HFFc6 (cell line): ENCODE measurements at regions not wholly inside any gene's neighbourhood (a gene's known extent, or its start where the extent isn't known, plus 50 kb on each side); places are given as distances from the start of the nearest gene placed in this dataset.

Source experiments
- DNase-seq: peaks from one replicate; pipeline ENCODE4 v3.0.0-alpha.2; 2018
- H3K27ac Mint-ChIP-seq: 2 replicates; pipeline ENCODE4 v1.8.0; 2020; ENCODE audit warnings: mild to moderate bottlenecking, mixed read lengths
- H3K27me3 Mint-ChIP-seq: 2 replicates; pipeline ENCODE4 v1.8.0; 2021; ENCODE audit warnings: mild to moderate bottlenecking, moderate library complexity, mixed read lengths; ENCODE audit not compliant: insufficient read depth
- H3K36me3 Mint-ChIP-seq: 2 replicates; pipeline ENCODE4 v1.8.0; 2021; ENCODE audit warnings: low read depth, mixed read lengths
- H3K4me1 Mint-ChIP-seq: 2 replicates; pipeline ENCODE4 v1.8.0; 2020; ENCODE audit warnings: low read depth, mixed read lengths
- H3K4me3 Mint-ChIP-seq: 2 replicates; pipeline ENCODE4 v1.8.0; 2020; ENCODE audit warnings: mild to moderate bottlenecking, moderate library complexity, mixed read lengths
- H3K9me3 Mint-ChIP-seq: 2 replicates; pipeline ENCODE4 v1.8.0; 2020; ENCODE audit warnings: mild to moderate bottlenecking, mixed read lengths
- TF ChIP-seq, protein P1 (sequence below): fragments of 200-600 bp; sonication (generic); IDR thresholded peaks from 2 replicates; pipeline ENCODE4 v1.5.0; 2021; ENCODE audit warnings: antibody characterized with exemption, mild to moderate bottlenecking

- TF ChIP-seq, protein P1, sequence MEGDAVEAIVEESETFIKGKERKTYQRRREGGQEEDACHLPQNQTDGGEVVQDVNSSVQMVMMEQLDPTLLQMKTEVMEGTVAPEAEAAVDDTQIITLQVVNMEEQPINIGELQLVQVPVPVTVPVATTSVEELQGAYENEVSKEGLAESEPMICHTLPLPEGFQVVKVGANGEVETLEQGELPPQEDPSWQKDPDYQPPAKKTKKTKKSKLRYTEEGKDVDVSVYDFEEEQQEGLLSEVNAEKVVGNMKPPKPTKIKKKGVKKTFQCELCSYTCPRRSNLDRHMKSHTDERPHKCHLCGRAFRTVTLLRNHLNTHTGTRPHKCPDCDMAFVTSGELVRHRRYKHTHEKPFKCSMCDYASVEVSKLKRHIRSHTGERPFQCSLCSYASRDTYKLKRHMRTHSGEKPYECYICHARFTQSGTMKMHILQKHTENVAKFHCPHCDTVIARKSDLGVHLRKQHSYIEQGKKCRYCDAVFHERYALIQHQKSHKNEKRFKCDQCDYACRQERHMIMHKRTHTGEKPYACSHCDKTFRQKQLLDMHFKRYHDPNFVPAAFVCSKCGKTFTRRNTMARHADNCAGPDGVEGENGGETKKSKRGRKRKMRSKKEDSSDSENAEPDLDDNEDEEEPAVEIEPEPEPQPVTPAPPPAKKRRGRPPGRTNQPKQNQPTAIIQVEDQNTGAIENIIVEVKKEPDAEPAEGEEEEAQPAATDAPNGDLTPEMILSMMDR = no peak
- no peak for DNase-seq
- peaks cover 3% of the 10 kb centered on the region for H3K27me3 Mint-ChIP-seq
- H3K27ac Mint-ChIP-seq = no peak overlapping the region
- H3K36me3 Mint-ChIP-seq = no peaks in the 10 kb centered on the region
- H3K9me3 Mint-ChIP-seq = no peaks in the 10 kb centered on the region
- H3K4me3 Mint-ChIP-seq = no peak overlapping the region
- H3K4me1 Mint-ChIP-seq = no peaks in the 10 kb centered on the region
Observed at GRCh38 chr2:204199357-204199756, 262.8 kb downstream of the ICOS start.

DNA sequence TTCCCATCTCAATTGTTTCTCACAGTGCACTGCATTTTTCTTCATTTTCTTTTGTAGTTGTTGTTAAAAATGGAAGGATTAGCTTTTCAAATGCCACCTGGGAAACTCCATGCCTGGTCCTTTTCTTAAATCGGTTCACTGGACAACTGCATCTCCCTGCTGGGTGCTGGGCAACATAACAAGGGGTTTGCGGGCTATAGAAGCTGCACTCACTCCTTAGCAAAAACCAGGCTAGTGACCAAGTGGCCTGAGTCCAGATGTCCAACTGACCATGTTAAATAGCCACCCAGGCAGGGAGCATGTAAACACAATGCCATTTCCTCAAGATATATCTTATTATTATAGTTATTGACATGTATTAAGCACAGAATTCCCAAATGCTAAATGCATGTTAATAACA, 264.9 kb downstream of the ICOS start:
- no peaks in the 10 kb centered on the region for H3K4me1 Mint-ChIP-seq
- H3K9me3 Mint-ChIP-seq = no peaks in the 10 kb centered on the region
- no peak for DNase-seq
- TF ChIP-seq, protein P1 = no peak
- no peaks in the 10 kb centered on the region for H3K36me3 Mint-ChIP-seq
- no peak overlapping the region for H3K4me3 Mint-ChIP-seq
- no peak overlapping the region for H3K27ac Mint-ChIP-seq
- H3K27me3 Mint-ChIP-seq = peaks cover 5% of the 10 kb centered on the region

DNA sequence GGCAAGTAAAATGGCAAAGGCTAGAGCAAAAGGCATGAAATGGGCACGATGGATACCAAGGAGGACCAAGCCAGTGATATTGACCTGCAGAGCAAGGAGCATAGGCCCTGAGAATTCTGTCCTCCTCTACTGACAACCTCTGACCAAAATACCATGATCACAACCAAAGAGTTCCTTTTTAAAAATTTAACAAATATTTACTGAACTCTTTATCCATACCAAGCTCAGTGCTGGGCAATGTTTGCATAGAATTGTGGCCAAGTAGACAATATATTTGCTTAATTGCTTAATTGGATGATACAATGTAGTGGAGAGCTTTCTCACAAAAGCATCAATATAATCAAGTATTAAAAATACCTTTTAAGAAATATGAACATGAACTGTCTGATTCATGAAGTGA, 265.7 kb downstream of the ICOS start:
- TF ChIP-seq, protein P1 = no peak
- H3K9me3 Mint-ChIP-seq = no peaks in the 10 kb centered on the region
- H3K4me1 Mint-ChIP-seq = no peaks in the 10 kb centered on the region
- no peak overlapping the region for H3K27ac Mint-ChIP-seq
- H3K27me3 Mint-ChIP-seq = peaks cover 5% of the 10 kb centered on the region
- no peak overlapping the region for H3K4me3 Mint-ChIP-seq
- H3K36me3 Mint-ChIP-seq = no peaks in the 10 kb centered on the region
- no peak for DNase-seq

GRCh38 chr2:204203704-204204103, 267.1 kb downstream of the ICOS start:
- Mint-ChIP-seq H3K4me3 (no peak overlapping the region), H3K9me3 (no peaks in the 10 kb centered on the region), H3K27ac (no peak overlapping the region), H3K4me1 (no peaks in the 10 kb centered on the region), H3K36me3 (no peaks in the 10 kb centered on the region), H3K27me3 (peaks cover 5% of the 10 kb centered on the region)
- TF ChIP-seq, protein P1 = no peak
- no peak for DNase-seq

GRCh38 chr2:204205082-204205481, 268.5 kb downstream of the ICOS start:
- Mint-ChIP-seq H3K4me3 (no peak overlapping the region), H3K9me3 (no peaks in the 10 kb centered on the region), H3K27ac (no peak overlapping the region), H3K27me3 (peaks cover 5% of the 10 kb centered on the region), H3K4me1 (no peaks in the 10 kb centered on the region), H3K36me3 (no peaks in the 10 kb centered on the region)
- no peak for DNase-seq
- TF ChIP-seq, protein P1 = no peak

DNA sequence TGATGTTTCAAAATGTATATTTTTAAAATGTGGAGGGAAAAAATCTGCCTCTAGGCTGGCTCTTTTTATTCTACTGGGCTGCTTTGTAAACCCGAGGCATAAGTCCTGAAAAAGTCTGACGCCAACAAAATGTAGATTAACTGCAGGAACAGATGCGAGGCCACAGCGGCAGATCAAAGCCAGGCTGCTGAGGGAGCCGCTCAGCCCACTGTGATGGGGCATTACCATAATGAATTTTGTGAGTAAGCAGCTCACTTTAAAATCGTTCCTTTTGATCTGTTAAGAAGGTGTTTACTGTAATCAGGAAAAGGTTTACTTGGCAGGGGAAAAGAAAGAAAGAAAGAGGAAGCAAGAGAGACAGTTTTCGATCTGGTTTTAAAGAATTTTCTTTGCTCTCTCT, 269.0 kb downstream of the ICOS start:
- Mint-ChIP-seq H3K36me3 (no peaks in the 10 kb centered on the region), H3K27me3 (peaks cover 5% of the 10 kb centered on the region), H3K4me1 (no peaks in the 10 kb centered on the region), H3K4me3 (no peak overlapping the region), H3K27ac (no peak overlapping the region), H3K9me3 (no peaks in the 10 kb centered on the region)
- no peak for DNase-seq
- TF ChIP-seq, protein P1 = no peak
